Fibroblast of lung (primary cell): ENCODE measurements at regions not wholly inside any gene's neighbourhood (a gene's known extent, or its start where the extent isn't known, plus 50 kb on each side); places are given as distances from the start of the nearest gene placed in this dataset.
"Not testable (repeated sequence)": the region's sequence is repeated elsewhere in the genome, so short reads cannot be mapped to it uniquely, and the experiment has no call there.

ENCODE experiments used
- DNase-seq, 2 donors: peaks; one replicate each; pipeline versions ENCODE4 v3.0.0 to v3.0.0-alpha.2; 2010; ENCODE audit warnings: low read depth in 2 of 2
- H2AFZ ChIP-seq: 2 replicates; pipeline ENCODE4 v1.5.1; 2012; ENCODE audit warnings: low read length, control low read depth, inconsistent platforms
- H3K27ac ChIP-seq: 2 replicates; pipeline ENCODE4 v1.5.1; 2011; ENCODE audit warnings: low read length, control low read depth; ENCODE audit not compliant: insufficient read depth
- H3K27me3 ChIP-seq: 2 replicates; pipeline ENCODE4 v1.5.1; 2011; ENCODE audit warnings: mild to moderate bottlenecking, low read length; ENCODE audit not compliant: control insufficient read depth, insufficient read depth
- H3K36me3 ChIP-seq: 2 replicates; pipeline ENCODE4 v1.5.1; 2011; ENCODE audit warnings: low read length; ENCODE audit not compliant: control insufficient read depth, insufficient read depth
- H3K4me1 ChIP-seq: 2 replicates; pipeline ENCODE4 v1.5.1; 2011; ENCODE audit warnings: low read length; ENCODE audit not compliant: control insufficient read depth, insufficient read depth; ENCODE audit errors: extremely low read depth
- H3K4me2 ChIP-seq: 2 replicates; pipeline ENCODE4 v1.5.1; 2011; ENCODE audit warnings: low read length, control low read depth; ENCODE audit not compliant: insufficient read depth; ENCODE audit errors: extremely low read depth
- H3K4me3 ChIP-seq, 4 experiments: fragments of 200-600 bp in 1 of 4; sonication (generic) in 1 of 4; replicated peaks in 1 of 4; 2 replicates each; pipeline ENCODE4 v1.5.1; 2011 to 2016; ENCODE audit warnings: low read length in 4 of 4, low read depth in 3 of 4, mild to moderate bottlenecking in 3 of 4, control low read depth in 2 of 4, inconsistent platforms in 1 of 4, mixed read lengths in 1 of 4; ENCODE audit not compliant: insufficient read depth in 1 of 4; ENCODE audit errors: control extremely low read depth in 1 of 4
- H3K79me2 ChIP-seq: 2 replicates; pipeline ENCODE4 v1.5.1; 2012; ENCODE audit warnings: mild to moderate bottlenecking, low read length, inconsistent platforms; ENCODE audit not compliant: control insufficient read depth, insufficient read depth
- H3K9ac ChIP-seq: 2 replicates; pipeline ENCODE4 v1.5.1; 2011; ENCODE audit warnings: mild to moderate bottlenecking, low read length, control low read depth; ENCODE audit not compliant: insufficient read depth
- H3K9me3 ChIP-seq: 2 replicates; pipeline ENCODE4 v1.5.1; 2012; ENCODE audit warnings: low read depth, low read length; ENCODE audit not compliant: control insufficient read depth, insufficient read depth
- H4K20me1 ChIP-seq: 2 replicates; pipeline ENCODE4 v1.5.1; 2011; ENCODE audit warnings: low read length; ENCODE audit not compliant: control insufficient read depth, insufficient read depth; ENCODE audit errors: extremely low read depth

DNA sequence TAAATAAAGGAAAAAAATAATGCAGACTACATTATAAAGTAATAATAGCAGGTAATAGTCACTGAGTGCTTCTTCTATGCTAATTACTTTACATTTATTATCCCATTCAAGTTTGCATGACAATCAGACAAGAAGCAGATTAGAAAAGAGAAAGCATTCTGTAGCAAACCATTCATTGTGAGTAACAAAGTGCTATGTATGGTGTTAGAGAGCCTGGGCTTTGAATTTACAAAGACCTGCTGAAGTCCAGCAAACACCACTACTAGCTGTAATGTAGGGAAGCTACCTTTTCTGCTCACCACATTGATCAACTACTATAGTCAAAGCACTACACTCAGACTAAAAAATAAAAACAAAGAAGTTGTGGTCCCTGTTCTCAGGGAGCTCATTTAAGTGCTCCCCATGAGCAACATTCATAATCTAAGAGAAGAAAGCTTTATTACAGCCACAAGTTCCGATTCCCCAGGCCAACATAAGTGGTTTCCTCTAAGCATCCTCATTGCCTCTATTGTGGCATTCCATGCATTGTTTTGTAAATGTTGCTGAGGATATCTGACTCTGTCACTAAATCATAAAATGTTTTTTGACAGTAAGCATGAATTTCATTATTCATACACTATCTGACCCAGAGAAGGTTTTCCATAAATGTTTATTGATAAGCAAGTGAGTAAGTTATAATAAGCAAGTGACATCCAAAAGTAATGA is 108.5 kb downstream of the FOXD4L6 start:
- not testable (repeated sequence) for H3K4me3 ChIP-seq, H3K36me3 ChIP-seq, H3K27ac ChIP-seq, H3K27me3 ChIP-seq, H4K20me1 ChIP-seq, H3K9ac ChIP-seq, H3K9me3 ChIP-seq, H3K4me2 ChIP-seq, H2AFZ ChIP-seq, H3K79me2 ChIP-seq, H3K4me1 ChIP-seq
- DNase-seq = peak in 1 of 2 donors; percentile 29

DNA sequence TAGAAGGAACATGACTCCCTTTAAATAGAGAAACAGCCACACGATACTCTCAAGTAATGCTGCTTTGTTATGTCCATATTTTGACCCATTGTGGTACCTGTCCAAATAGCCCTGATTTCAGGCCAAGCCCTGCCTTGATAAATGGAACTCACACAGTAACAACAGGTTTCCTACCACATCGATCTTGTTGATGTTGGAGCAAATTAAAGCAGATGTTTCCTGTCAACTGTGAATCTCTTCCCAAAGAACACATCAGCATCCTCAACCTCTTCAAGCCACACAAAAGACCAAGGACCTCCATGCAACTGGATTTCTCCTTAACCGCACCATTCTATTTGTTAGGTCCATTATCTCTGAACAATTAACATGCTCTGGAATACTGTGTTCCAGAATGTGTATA is 109.5 kb downstream of the FOXD4L6 start:
- not testable (repeated sequence) for DNase-seq, H2AFZ ChIP-seq, H3K4me1 ChIP-seq, H4K20me1 ChIP-seq, H3K4me3 ChIP-seq, H3K4me2 ChIP-seq, H3K9me3 ChIP-seq, H3K9ac ChIP-seq, H3K79me2 ChIP-seq, H3K27ac ChIP-seq, H3K36me3 ChIP-seq, H3K27me3 ChIP-seq

DNA sequence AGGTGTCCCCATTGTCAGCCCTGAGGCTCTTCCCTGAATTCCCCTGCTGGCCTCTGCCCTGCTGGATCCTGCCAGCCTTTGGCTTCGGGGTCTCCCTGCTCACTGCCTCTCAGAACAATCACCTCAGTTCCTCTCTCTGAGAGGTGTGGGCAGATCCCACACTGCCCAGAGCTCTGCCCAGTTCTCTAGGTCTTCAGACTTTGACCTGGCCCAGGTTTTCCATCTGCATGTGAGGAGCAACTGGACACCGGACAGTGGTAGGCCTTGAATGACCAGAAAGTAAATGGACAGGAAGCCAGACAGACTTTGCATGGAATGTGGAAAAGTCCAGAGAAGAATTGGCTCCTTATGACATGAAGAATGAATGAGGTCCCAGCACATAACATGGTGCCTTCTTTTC is 111.8 kb downstream of the FOXD4L6 start:
- H3K9ac ChIP-seq, H3K4me3 ChIP-seq, H3K4me2 ChIP-seq, H3K27ac ChIP-seq, H3K9me3 ChIP-seq, H4K20me1 ChIP-seq, H3K27me3 ChIP-seq, H3K79me2 ChIP-seq, DNase-seq, H3K36me3 ChIP-seq, H2AFZ ChIP-seq, H3K4me1 ChIP-seq: not testable (repeated sequence)

DNA sequence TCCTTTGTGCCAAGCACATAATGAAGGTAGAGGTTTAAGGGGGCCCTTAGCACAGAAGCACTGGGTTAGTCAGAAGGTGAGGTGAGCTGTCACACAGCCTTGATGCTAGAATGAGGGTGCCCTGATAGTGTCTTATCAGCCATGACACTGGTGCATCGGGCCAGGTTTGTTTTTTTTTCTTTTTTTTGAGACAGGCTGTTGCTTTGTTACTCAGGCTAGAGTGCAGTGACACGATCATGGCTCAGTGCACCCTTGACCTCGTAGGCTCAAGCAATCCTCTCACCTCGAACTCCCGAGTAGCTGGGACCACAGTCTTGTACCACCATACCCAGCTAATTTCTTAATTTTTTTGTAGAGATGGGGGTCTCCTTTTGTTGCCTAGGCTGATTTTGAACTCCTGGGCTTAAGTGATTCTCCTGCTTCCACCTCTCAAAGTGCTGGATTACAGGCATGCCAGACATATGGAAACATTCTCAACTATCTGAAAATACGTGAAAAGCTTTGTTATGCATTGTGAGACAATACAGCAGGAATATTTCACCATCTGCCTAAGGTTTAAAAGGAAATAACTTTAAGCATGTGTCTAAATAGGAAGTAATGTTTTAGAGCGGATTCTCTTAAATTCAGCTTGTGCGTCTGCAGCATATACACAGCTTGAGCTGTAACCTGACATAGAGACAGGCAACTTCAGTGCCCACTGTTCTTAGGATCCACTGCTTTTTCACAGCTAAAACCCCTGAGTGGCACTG is 128.4 kb downstream of the FOXD4L6 start:
- H3K79me2 ChIP-seq, DNase-seq, H4K20me1 ChIP-seq, H3K4me3 ChIP-seq, H3K4me2 ChIP-seq, H3K36me3 ChIP-seq, H3K27me3 ChIP-seq, H3K4me1 ChIP-seq, H3K9ac ChIP-seq, H3K27ac ChIP-seq, H2AFZ ChIP-seq, H3K9me3 ChIP-seq: not testable (repeated sequence)

DNA sequence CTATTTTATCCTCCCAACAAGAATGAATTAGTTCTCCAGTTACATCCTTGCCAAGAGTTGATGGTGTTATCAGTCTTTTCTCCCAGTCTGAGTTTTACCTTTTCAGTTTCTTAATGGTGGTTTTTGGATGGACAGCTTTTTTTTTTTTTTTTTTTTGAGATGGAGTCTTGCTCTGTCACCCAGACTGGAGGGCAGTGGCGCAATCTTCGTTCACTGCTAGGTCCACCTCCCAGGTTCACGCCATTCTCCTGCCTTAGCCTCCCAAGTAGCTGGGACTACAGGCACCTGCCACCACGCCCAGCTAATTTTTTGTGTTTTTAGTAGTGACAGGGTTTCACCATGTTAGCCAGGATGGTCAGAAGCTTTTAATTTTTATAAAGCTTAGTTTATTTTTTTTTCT is 133.0 kb downstream of the FOXD4L6 start:
- DNase-seq, H3K9me3 ChIP-seq, H4K20me1 ChIP-seq, H3K27me3 ChIP-seq, H3K4me2 ChIP-seq, H3K36me3 ChIP-seq, H3K27ac ChIP-seq, H3K4me3 ChIP-seq, H3K9ac ChIP-seq, H2AFZ ChIP-seq, H3K4me1 ChIP-seq, H3K79me2 ChIP-seq: not testable (repeated sequence)

GRCh38 chr9:40993842-40994241 is 134.6 kb downstream of the FOXD4L6 start:
- H3K79me2 ChIP-seq = not testable (repeated sequence)

GRCh38 chr9:40993375-40993774 is 135.1 kb downstream of the FOXD4L6 start:
- H3K9me3 ChIP-seq, DNase-seq, H3K79me2 ChIP-seq, H3K27ac ChIP-seq, H3K9ac ChIP-seq, H3K27me3 ChIP-seq, H3K36me3 ChIP-seq, H3K4me1 ChIP-seq, H4K20me1 ChIP-seq, H2AFZ ChIP-seq: not testable (repeated sequence)
- Histone ChIP-seq H3K4me2 (peak overlapping the region; percentile 13), H3K4me3 (peak overlapping the region in 2 of 4 experiments; percentile 80 to 86)

More at GRCh38 chr9:40993842-40994241, 134.6 kb downstream of the FOXD4L6 start:
- H3K27ac ChIP-seq, H3K27me3 ChIP-seq, H3K9me3 ChIP-seq, H3K4me3 ChIP-seq, H4K20me1 ChIP-seq, H2AFZ ChIP-seq, DNase-seq, H3K4me1 ChIP-seq, H3K36me3 ChIP-seq, H3K9ac ChIP-seq: not testable (repeated sequence)
- H3K4me2 ChIP-seq = peak overlapping the region; percentile 8
